Cardiac fibroblast (primary cell): ENCODE measurements at regions not wholly inside any gene's neighbourhood (a gene's known extent, or its start where the extent isn't known, plus 50 kb on each side); places are given as distances from the start of the nearest gene placed in this dataset.

Experiments used
- DNase-seq, 2 donors: peaks; one replicate each; pipeline versions ENCODE4 v3.0.0 to v3.0.0-alpha.2; 2010; ENCODE audit warnings: low read depth in 2 of 2
- H3K4me3 ChIP-seq, 2 donors: replicated peaks in 1 of 2; 1 replicate in 1 of 2; 2 replicates in 1 of 2; pipeline ENCODE4 v1.5.1; 2011; ENCODE audit warnings: low read depth in 2 of 2, low read length in 2 of 2, mild to moderate bottlenecking in 2 of 2, moderate library complexity in 1 of 2
- TF ChIP-seq, protein P1 (sequence below): IDR thresholded peaks from one replicate; pipeline ENCODE4 v1.5.1; 2011; ENCODE audit warnings: low read depth, mild to moderate bottlenecking, low read length, inconsistent platforms

DNA sequence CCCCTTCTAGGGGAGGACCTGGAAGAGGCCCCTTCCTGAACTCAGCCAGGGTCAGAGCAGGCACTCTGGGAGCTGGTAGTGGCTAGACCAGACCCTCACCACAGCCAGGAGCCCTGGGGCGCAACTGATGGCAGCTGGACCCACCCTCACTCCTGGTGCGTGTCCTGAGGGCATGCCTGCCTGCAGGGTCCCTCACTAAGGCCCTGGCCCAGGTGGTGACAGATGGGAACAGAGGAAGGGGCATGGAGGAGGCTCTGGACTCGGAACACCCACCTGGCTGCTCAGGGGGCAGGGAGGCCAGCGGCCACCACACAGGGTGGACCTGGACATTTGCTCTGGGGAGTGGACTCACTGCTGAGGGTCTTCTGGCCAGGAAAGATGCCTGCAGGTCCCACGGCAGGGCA, 342.2 kb upstream of the SFSWAP start:
- H3K4me3 ChIP-seq = no peak overlapping the region
- DNase-seq = no peak
- TF ChIP-seq, protein P1, sequence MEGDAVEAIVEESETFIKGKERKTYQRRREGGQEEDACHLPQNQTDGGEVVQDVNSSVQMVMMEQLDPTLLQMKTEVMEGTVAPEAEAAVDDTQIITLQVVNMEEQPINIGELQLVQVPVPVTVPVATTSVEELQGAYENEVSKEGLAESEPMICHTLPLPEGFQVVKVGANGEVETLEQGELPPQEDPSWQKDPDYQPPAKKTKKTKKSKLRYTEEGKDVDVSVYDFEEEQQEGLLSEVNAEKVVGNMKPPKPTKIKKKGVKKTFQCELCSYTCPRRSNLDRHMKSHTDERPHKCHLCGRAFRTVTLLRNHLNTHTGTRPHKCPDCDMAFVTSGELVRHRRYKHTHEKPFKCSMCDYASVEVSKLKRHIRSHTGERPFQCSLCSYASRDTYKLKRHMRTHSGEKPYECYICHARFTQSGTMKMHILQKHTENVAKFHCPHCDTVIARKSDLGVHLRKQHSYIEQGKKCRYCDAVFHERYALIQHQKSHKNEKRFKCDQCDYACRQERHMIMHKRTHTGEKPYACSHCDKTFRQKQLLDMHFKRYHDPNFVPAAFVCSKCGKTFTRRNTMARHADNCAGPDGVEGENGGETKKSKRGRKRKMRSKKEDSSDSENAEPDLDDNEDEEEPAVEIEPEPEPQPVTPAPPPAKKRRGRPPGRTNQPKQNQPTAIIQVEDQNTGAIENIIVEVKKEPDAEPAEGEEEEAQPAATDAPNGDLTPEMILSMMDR = no peak

DNA sequence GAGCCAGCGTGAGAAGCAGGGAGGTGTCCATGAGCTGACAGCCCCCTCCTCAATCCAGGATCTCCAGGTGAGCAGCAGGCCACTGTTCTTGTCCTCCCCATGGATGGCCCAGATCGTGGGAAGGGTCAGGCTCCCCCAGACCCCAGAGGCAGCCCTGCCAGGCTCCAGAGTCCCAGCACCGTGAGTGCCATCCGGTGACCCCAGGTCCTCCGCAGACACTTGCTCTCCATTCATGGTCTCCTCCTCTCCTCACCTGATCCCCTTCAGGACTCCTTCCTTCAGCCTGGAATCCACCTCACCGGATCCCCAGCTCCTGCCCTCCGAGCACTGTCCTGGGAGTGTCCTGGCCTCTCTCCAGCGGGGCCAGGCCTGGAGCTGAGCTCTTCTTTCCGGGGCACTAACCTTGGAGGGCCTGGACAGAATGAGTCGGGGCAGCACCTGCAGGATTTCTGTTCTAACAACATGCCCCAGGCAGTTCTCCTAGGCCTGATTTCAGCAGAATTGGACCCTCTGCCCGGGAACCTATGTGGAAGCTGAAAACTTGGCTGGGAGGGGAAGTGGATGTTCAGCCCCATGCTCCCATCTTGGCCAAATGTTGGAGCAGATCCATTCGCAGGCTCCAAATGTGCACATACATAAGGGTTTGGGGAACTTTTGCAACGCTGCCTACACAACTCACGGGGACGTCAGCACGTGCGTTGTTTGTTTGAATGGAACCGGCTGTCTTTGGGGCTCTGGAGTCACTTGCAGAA, 341.6 kb upstream of the SFSWAP start:
- TF ChIP-seq, protein P1 = no peak
- no peak for DNase-seq

DNA sequence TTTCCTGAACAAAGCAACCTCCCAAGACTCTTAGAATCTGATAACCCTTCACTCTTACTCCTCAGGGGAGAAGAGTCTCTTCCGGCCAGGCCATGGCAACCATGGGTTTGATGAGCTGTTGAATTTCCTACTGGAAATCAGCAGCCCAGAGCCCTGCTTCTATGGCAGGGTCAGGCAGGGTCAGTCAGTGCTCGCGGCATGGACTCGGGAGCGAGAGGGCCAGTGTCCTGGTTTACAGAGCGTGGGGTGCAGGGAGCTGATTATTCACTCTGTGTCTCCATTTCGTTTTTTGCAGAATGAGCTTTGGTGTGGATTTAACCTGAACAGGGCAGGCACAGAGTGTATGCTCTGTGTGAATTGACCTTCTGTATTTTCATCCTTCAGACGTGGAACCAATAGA, 340.6 kb upstream of the SFSWAP start:
- no peak overlapping the region for H3K4me3 ChIP-seq
- TF ChIP-seq, protein P1 = no peak
- no peak for DNase-seq

More for the DNA sequence above, 341.6 kb upstream of the SFSWAP start:
- no peak overlapping the region for H3K4me3 ChIP-seq

DNA sequence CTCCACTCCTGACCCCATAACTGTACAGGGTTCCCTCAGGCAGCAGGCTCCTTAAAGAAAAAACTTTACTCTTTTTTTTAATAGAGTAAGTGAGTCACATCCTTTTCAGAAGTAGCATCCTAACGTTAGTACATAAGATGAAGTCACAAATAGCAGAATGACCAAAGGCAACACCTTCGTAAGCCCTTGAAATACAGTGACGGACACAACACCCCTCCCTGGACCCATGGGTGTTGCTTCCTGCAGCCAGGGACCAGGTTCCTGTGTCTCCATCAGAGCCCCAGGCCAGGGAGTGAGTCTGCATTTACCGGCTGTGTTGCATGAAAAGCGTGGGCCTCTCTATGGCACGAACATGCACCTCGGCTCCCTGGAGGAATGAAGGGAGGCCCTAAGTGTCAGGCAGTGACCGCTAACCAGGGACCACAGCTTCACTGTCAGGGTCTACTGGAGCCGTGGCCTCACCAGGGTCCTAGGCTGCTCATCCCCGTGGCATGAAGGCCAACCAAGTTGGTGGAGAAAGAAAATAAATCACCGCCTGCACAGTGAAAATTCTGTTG, 340.0 kb upstream of the SFSWAP start:
- TF ChIP-seq, protein P1 = no peak
- DNase-seq = no peak
- no peak overlapping the region for H3K4me3 ChIP-seq

DNA sequence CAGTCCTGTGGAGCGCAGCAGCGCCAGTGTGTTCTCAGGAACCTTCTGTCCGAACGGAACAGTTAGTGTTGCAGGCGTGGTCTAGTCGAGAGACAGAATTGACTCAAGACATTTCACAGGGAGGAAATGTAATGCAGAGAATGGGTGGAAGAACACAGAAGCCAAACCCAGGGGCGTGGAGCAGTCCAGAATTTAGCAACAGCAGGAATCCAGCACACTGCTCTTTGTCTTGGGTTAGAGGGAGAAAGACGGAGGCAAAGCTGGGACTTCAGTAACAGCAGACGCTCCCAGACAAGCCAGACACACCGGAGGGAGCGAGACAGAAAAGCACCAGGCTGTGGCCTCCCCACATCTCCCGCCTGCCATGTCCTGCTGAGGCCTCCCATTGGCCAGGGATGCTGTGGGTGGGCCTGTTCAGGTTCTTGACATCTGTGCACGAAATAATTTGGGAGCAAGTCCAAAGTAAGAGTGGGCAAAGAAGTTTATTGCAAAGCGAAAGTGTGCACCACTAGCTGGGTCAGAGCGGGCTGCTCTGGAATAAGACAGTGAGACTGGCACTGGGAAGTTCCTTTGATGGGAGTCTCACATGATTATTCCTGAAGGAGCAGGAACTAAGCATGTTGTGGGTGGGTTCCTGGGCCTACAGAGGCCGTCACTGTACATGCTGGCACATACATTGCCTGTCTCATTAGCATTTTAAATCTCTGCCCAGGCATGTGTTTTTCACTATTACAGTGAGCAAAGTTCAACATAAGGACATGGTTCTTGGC, 339.3 kb upstream of the SFSWAP start:
- no peak overlapping the region for H3K4me3 ChIP-seq
- no peak for DNase-seq

DNA sequence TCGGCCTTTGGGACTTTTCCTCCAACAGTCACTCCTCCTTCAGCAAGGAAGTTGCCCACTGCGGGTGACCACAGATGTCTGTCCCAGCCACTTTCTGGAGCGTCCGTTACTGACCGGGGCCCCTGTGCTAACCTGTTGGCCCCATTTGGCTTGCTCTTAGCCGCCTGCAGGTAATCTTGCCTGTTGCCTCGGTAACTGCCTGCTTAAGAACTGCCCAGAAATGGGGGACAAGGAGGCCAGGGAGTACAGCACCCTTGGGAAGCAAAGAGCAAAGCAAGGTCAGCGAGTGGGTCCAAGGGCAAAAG, 338.8 kb upstream of the SFSWAP start:
- H3K4me3 ChIP-seq = no peak overlapping the region
- no peak for DNase-seq
- TF ChIP-seq, protein P1 = no peak

More for the DNA sequence above, 339.3 kb upstream of the SFSWAP start:
- TF ChIP-seq, protein P1 = no peak
